ELF-1 (cell line): ENCODE measurements at regions not wholly inside any gene's neighbourhood (a gene's known extent, or its start where the extent isn't known, plus 50 kb on each side); places are given as distances from the start of the nearest gene placed in this dataset.
"Not testable (repeated sequence)": the region's sequence is repeated elsewhere in the genome, so short reads cannot be mapped to it uniquely, and the experiment has no call there.

Experiments used
- DNase-seq: peaks from one replicate; pipeline ENCODE4 v3.0.0-alpha.2; 2016; ENCODE audit warnings: low read depth, low spot score

GRCh38 chr3:69688400-69688799, 50.9 kb upstream of the MITF start:
- no peak for DNase-seq

- DNase-seq = no peak
Measured at GRCh38 chr3:69687641-69688040, 51.6 kb upstream of the MITF start.

- no peak for DNase-seq
Measured at GRCh38 chr3:69686056-69686455, 53.2 kb upstream of the MITF start.

- no peak for DNase-seq
Measured at GRCh38 chr3:69684309-69684961, 54.8 kb upstream of the MITF start.

GRCh38 chr3:69683082-69683806, 56.0 kb upstream of the MITF start:
- peak; percentile 14 for DNase-seq

- peak; percentile 9 for DNase-seq
Measured at GRCh38 chr3:69677456-69677855, 61.8 kb upstream of the MITF start.

GRCh38 chr3:69675786-69676530, 63.3 kb upstream of the MITF start:
- no peak for DNase-seq

GRCh38 chr3:69674752-69675151, 64.5 kb upstream of the MITF start:
- no peak for DNase-seq

- DNase-seq = peak; percentile 6
Measured at GRCh38 chr3:69671082-69671952, 67.9 kb upstream of the MITF start.

- no peak for DNase-seq
Measured at GRCh38 chr3:69669070-69669469, 70.2 kb upstream of the MITF start.

GRCh38 chr3:69665026-69665737, 74.1 kb upstream of the MITF start:
- no peak for DNase-seq

GRCh38 chr3:69660631-69661030, 78.6 kb upstream of the MITF start:
- no peak for DNase-seq

GRCh38 chr3:69659180-69659910, 79.9 kb upstream of the MITF start:
- DNase-seq = no peak

- DNase-seq = no peak
Measured at GRCh38 chr3:69658514-69659140, 80.6 kb upstream of the MITF start.

- DNase-seq = not testable (repeated sequence)
Measured at GRCh38 chr3:69657030-69657429, 82.2 kb upstream of the MITF start.

- no peak for DNase-seq
Measured at GRCh38 chr3:69651765-69652164, 87.5 kb upstream of the MITF start.

- DNase-seq = no peak
Measured at GRCh38 chr3:69650066-69650419, 89.2 kb upstream of the MITF start.

- DNase-seq = no peak
Measured at GRCh38 chr3:69649120-69650065, 89.9 kb upstream of the MITF start.

GRCh38 chr3:69648126-69648525, 91.1 kb upstream of the MITF start:
- DNase-seq = no peak
